NCI-H526 (cell line): ENCODE measurements at regions not wholly inside any gene's neighbourhood (a gene's known extent, or its start where the extent isn't known, plus 50 kb on each side); places are given as distances from the start of the nearest gene placed in this dataset.

Experiments used
- DNase-seq, 2 experiments: peaks; one replicate each; lab custom pipeline; 2025; lab: John Stamatoyannopoulos, UW

DNA sequence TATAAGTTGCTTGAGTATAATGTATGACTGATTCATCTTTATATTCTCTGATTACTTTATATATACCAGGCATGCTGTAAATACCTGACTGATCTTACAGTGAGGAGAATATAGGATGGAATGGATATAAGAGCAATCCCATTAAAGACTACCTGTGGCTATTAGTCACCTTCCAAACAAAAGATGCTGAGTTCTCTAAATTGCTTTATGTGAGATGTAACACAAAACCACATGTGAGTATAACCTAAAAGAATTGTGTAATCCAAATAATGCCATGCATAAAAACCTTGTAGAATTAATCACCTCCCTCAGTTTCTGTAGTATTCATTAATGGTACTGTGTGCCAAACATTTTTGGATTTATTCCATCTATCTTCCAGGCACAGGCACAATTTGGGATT lies 134.6 kb upstream of the LRRC7 start:
- DNase-seq: no peak

DNA sequence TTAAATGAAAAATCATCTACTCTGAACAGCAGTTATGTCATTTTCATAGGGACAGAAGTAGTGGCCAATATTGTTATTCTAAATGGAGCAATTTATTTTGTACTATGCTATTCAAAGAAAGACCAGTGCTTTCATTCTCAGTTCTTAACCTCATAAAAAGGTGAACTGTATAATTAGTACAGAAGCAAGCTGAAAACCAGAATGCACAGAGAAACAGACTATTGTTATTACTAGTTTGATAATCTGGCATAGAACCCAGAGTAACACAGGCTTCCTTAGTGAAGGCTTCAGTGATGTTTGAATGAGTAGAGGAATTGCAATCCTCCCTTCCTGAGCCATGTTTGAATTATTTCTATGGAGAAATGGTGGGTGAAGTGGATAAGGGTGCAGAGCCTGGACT lies 131.6 kb upstream of the LRRC7 start:
- no peak for DNase-seq

GRCh38 chr1:69438056-69438795 lies 129.5 kb upstream of the LRRC7 start:
- DNase-seq: no peak

DNA sequence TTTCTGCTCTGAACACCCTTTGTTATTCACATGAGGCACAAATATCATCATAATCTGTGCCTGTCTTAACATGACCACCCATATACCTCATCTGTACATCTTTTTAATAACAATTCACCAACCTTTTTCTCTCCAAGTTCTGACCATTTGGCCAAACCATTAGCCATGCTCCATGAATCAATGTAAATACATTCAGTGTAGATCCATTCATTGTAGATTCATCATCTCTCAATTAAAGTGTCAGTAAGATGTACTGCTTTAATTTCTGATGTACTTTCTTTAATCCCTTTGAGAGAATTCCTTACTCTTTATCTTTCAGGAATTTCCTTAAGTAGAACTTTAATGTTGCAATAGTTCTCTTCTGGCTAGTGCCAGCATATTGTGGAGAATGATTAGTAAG lies 126.2 kb upstream of the LRRC7 start:
- no peak for DNase-seq

DNA sequence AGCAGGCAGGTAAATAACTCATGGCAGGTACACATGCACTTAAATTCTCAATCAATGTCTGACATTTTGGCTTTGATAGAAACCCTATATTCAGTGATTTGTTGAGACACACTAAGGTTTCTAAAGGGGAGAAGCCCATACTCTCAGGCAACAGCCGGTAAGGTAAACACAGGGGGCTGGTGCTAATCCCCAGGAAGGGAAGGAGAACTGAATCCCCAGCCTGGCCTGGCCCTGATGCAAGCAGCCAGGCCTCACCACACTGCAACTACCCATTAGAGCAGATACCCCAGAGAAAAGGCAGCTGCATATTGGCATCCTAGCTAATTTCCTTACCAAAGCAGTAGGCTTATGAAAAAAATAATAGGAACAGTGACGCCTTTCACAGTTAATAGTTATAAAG lies 116.5 kb upstream of the LRRC7 start:
- peak in 1 of 2 experiments; percentile 4 for DNase-seq

- DNase-seq: no peak
Observed at GRCh38 chr1:69455718-69456117, 112.0 kb upstream of the LRRC7 start.

DNA sequence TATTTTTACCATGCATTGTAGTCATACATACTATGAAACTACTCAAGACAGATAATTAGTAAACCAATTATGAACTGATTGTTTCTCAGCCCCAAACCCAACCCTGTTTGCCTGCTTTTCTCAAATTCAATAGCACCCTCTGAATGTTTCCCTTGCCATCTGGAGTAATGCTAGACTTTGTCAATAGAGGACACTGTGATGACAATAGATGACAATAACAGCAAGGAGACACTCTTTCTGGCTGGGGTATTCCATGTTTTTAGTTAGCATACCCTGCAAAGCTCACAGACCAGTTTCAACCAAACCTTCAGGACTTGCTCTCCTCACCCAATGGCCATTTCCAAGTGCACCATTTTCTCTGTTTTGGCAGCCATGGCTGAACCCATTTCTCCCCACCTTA lies 108.5 kb upstream of the LRRC7 start:
- DNase-seq: no peak

- peak in 1 of 2 experiments; percentile 13 for DNase-seq
Observed at GRCh38 chr1:69475021-69475420, 92.7 kb upstream of the LRRC7 start.

DNA sequence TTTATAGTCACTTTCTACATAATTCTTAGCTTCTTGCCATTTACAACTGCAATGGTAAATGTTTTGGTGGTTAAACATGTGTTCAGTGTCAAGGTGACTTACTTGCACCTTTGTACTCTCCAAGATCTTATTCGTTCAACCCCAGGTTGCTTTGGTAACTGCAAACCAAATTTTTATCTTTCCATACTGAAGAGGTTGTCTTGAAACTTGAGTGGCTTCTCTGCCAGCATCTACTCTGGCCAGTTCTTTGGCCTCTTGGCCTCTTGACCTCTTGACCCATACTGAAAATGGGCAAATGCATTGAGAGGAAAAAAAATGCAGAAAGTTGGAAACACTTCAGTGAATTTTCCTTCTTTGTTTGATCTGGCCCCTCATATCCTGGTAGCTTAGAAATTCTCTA lies 88.0 kb upstream of the LRRC7 start:
- no peak for DNase-seq

GRCh38 chr1:69483246-69483645 lies 84.5 kb upstream of the LRRC7 start:
- DNase-seq: no peak

- DNase-seq: no peak
Observed at GRCh38 chr1:69485616-69486015, 82.1 kb upstream of the LRRC7 start.

DNA sequence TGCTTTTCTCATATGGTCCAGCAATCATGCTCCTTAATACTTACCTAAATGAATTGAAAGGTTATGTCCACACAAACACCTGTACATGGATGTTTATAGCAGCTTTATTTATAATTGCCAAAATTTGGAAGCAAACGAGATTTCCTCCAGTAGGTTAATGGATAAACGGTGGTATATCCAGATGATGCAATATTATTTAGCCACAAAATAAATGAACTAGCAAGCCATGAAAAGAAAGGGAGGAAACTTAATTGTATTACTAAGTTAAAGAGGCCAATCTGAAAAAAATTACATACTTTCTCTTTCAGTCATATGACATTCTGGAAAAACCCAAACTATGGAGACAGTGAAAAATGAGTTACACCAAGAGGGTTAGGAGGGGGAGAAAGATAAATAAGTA lies 76.3 kb upstream of the LRRC7 start:
- no peak for DNase-seq

DNA sequence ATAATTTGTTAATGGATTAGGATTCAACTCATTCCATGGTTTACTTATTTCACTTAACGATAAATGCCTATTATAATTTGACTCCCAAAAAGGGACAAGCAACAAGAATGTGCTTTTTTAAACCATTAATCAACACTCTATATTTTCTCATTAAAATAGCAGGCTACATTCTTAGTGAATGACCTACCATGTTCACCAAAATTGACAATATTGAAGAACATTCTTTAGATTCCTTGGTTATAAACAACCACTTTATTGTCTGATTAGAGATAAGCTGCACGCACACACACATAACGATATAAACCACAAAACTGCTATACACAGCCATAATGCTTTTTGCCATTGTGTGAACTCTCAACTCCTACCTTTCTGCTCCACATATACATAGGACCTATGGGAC lies 75.4 kb upstream of the LRRC7 start:
- no peak for DNase-seq

DNA sequence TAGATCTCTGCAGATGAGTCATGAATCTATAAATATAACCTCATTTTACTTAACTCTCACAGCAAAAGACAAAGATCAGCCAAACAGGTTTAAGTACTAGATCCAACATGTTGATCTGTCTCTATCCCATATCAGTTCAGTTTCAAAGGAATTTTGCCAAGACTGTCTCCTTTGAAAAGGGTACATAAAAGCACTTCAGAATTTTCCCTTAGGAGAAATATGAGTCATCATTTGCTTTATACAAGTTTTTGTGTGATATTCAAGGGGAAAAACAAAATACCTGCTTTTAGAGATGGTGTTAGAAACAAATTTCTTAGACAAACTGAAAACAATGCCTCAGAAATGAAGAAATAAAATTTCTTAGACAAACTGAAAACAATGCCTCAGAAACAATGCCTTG lies 73.5 kb upstream of the LRRC7 start:
- DNase-seq: no peak

DNA sequence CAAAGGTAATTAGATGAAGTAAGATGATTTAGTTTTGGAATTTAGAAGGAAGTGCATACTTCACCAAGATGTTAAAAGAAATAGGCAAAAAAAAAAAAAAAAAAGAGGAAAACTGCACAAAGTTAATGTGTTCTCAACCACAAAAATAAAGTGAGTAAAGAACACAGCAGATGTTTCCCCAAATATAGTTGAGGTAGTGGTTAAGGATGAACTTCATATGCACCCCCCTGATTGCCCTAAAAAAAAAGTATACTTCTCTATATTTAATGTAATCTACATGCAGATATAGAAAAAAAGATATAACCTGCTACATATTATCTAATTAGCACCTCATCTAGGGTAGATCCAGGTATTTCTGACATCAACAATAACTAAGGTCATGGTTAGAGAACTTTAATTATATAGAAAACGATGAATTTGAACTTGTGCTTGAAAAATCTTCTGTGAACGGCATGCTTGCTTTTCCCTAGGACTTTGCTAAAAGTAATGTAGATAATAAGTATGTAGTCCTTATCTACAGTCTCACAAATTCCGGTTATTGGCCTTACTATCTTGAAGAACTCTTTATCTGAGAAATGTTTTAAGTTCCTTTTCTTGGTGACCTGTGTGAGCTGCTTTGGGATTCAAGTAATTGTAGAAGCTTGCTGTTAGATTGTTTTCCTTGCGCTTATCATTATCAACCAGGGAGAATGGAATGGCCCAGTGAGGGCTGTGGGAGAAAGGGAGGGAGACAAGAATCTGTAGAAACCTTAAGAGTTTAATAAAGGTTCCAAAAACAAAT lies 70.1 kb upstream of the LRRC7 start:
- no peak for DNase-seq

GRCh38 chr1:69498711-69499110 lies 69.0 kb upstream of the LRRC7 start:
- DNase-seq: no peak

DNA sequence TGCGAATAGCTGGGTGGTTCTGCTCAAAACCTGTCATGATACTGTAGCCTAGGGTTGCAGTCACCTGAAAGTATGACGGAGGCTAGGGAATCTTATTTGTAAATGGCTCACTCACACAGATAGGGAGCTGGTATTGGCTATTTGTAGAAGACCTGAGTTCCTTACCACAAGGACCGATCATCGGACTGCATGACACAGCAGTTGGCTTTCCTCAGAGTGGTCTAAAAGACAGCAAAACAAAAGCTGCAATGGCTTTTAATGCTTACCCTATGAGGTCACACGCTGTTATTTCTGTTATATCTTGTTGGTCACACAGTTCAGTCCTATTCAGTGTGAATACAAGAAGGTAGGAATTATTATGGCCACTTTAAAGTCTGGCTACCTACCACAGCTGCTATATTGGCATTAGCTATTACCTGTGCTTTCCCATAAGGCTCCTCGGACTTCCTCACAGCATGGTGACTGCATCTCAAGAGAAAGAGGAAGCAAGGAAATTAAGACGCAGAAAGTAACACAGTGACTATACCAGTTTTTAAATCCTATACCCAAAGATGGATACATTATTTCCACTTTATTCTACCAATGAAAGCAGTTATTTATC lies 68.4 kb upstream of the LRRC7 start:
- DNase-seq: no peak

- no peak for DNase-seq
Observed at GRCh38 chr1:69502991-69503390, 64.7 kb upstream of the LRRC7 start.

DNA sequence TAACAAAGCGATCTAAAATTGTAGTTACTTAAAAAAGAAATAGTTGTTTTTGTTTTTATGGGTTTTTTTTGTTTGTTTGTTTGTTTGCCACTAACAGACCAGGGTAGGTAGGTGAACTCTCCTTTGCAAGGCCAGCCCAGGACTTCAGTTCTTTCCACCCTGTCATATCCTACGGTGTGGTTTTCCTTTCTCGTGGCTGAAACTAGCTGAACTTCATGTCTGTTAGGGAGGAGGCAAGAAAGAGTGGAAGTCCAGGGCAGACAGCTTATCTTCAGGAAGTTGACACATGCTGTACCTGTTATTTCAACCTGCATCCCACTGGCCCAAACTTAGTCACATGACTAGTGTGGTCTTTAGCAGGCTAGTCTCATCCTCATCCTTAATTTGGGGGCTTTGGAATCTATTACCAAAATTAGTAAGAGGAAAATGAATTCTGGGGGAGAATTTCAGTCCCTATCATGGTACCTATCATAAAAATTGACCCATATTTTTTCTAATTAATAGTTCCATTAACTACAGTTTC lies 62.9 kb upstream of the LRRC7 start:
- no peak for DNase-seq

GRCh38 chr1:69506311-69506710 lies 61.4 kb upstream of the LRRC7 start:
- DNase-seq: no peak

- DNase-seq: no peak
Observed at GRCh38 chr1:69506721-69507120, 61.0 kb upstream of the LRRC7 start.

- DNase-seq: no peak
Observed at GRCh38 chr1:69510026-69510425, 57.7 kb upstream of the LRRC7 start.
